ENCODE measurements at regions not wholly inside any gene's neighbourhood (a gene's known extent, or its start where the extent isn't known, plus 50 kb on each side); places are given as distances from the start of the nearest gene placed in this dataset.

- no peak for TF ChIP-seq CTCF (IDR thresholded peaks at IDR 0.05)
Observed at GRCh38 chr6:66376001-66376400, 669.0 kb upstream of the EYS start.

DNA sequence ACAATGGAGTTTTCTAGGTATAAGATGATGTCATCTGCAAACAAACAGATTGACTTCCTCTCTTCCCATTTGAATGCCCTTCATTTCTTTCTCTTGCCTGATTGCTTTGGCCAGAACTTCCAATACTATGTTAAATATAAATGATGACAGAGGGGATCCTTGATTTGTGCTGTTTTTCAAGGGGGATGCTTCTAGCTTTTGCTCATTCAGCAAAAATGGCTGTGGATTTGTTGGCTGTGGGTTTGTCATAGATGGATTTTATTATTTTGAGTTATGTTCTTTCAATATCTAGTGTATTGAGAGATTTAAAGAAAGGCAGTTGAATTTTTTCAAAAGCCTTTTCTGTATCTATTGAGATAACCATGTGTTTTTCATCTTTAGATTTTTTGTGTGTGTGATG is 662.4 kb upstream of the EYS start:
- no peak for TF ChIP-seq CTCF (IDR thresholded peaks at IDR 0.05)

DNA sequence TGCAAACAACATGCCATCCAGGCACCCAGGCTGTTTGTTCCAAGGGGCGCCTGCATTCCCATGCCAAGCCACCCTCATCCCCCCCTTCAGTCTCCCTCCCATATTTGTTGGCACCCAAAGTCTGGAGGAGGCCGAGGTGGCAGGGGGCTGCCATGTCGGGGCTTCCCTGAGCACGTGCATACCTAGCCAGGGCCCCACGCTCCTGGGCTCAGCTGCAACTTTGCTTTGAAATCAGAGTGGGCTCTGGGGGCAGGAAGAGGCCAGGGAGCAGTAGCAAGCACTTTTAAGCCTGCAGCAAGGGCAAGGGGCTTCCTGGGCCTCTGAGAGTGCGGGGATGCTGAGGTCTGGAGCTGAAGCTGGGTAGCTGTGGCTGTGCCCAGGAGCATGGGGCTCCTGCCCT is 655.9 kb upstream of the EYS start:
- no peak for TF ChIP-seq CTCF (IDR thresholded peaks at IDR 0.05)

DNA sequence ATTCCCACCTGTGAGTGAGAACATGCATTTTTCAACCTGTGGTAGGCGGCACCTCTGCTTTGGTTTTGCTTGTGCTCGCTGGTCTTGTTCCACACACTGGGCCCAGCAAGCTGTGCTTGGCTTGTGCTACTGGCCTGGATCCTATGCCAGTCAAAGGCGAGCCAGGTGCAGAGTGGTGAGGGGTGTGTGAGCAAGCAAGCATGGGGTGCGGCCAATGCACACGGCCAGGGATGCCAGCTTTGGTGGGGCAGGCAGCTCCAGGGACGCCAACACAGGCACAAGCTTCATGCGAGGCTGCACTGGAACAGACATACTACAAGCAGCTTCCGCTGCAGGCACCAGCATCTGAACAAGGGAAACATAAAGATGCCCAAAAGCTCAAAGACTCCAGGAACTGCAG is 654.9 kb upstream of the EYS start:
- TF ChIP-seq CTCF (IDR thresholded peaks at IDR 0.05) = no peak

DNA sequence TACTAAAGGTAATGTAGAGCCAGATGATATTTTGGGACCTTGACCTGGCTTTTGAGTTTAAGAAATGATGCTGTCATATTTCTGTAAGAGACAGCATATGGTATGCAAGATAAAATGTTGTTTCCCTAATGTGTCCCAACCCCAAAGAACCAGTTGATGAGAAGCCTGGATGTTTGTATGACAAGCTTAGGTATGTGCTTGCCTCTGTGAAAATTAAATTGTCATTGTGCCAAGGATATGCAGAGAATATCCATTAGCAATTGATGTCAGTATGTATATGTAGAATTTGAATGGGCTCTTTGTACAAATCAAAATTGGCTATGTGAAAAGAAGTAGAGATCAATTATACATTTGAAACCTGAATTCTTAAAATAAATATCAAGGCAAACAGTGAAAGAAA is 650.8 kb upstream of the EYS start:
- TF ChIP-seq CTCF (IDR thresholded peaks at IDR 0.05) = no peak

- no peak for TF ChIP-seq CTCF (IDR thresholded peaks at IDR 0.05)
Observed at GRCh38 chr6:66355471-66355870, 648.4 kb upstream of the EYS start.

DNA sequence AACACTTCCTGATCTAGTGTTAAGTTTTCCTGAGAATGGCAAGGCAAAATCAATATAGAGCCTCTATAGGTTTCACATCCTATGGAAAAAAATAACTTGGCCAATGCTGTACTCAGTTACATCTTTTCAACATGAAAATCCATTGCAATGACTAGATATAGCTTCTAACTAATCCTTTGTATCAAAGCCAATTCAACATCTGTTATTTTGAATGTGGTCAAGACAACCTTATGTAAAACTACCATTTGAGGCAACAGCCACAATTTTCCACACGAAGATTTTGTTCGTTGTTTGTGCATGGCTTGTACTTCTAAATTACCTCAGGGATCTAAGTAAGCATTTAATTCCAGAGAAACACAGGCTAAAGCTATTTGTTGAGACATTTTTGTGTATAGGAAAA is 637.8 kb upstream of the EYS start:
- TF ChIP-seq CTCF (IDR thresholded peaks at IDR 0.05) = no peak

GRCh38 chr6:66340736-66341135 is 633.7 kb upstream of the EYS start:
- no peak for TF ChIP-seq CTCF (IDR thresholded peaks at IDR 0.05)

Data from LNCAP (cell line).